ENCODE measurements at regions not wholly inside any gene's neighbourhood (a gene's known extent, or its start where the extent isn't known, plus 50 kb on each side); places are given as distances from the start of the nearest gene placed in this dataset.
"Not testable (repeated sequence)": the region's sequence is repeated elsewhere in the genome, so short reads cannot be mapped to it uniquely, and the experiment has no call there.

DNA sequence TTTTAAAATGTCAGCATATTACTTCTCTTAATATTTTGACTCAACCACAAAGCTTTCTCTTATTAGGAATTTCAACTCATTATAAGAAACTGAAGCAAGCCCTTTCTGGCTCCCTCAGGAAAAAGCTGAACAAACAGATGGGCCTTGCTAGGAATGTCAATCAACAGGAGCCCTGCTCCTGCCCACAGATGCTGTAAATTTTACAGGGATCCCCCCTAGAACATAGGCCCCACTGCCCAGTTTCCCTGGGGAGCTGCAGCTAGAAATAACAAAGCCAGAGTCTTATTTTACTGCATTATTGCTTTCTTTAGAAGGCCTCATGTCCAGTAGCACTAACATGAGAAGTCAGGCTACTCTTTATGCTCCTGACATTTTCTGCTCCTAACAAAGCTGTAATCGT, 103.8 kb downstream of the PCSK1 start:
- no peak for DNase-seq
- no peak for ATAC-seq
- Mint-ChIP-seq H3K4me1 (peaks cover 16% of the 10 kb centered on the region), H3K9me3 (no peaks in the 10 kb centered on the region), H3K27me3 (peaks cover 16% of the 10 kb centered on the region), H3K27ac (no peak overlapping the region), H3K36me3 (ENCODE audit: low read depth) (no peaks in the 10 kb centered on the region), H3K4me3 (no peak overlapping the region)

DNA sequence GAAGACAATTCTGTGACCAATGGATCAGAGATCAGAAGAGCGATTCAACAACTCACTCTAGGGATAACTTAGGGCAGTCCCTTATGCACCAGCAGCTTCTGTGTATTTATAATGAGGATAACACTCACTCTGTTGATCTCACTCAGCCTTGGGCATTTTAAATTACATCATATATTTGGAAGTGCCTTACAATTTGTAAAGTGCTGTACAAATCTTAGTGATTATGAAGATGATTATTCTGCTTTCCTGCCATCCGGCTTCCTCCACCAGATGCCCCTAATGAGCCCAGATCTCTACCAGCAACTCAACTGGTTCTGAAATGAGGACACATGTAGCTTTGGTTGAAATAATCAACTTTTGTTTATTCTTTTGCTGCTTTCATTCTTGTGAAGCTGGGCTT, 105.3 kb downstream of the PCSK1 start:
- Mint-ChIP-seq H3K9me3 (no peaks in the 10 kb centered on the region), H3K4me1 (peaks cover 16% of the 10 kb centered on the region), H3K27me3 (peaks cover 14% of the 10 kb centered on the region), H3K36me3 (ENCODE audit: low read depth) (no peaks in the 10 kb centered on the region), H3K27ac (peak overlapping the region; percentile 9), H3K4me3 (no peak overlapping the region)
- no peak for ATAC-seq
- DNase-seq = no peak

DNA sequence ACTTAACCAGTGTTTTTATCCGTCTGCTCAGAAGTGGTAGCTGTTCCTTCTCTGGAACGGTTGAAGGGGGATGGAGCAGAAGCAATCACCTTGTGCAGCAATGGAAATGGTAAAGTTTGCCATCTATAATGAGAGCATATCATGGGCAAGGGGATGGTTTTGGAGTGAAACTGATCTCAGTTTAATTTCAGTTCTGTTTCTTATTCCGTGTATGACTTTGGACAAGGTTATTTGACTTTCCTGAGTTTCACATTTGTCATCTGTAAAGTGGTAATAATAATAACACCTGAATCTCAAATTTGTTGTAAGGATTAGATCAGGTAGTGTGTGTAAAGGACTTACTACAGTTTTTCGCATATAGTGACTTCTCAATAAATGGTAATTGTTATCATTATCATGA, 106.1 kb downstream of the PCSK1 start:
- Mint-ChIP-seq H3K36me3 (ENCODE audit: low read depth) (no peaks in the 10 kb centered on the region), H3K27me3 (peaks cover 9% of the 10 kb centered on the region), H3K27ac (no peak overlapping the region), H3K4me1 (peaks cover 16% of the 10 kb centered on the region), H3K9me3 (no peaks in the 10 kb centered on the region), H3K4me3 (no peak overlapping the region)
- no peak for DNase-seq
- no peak for ATAC-seq

DNA sequence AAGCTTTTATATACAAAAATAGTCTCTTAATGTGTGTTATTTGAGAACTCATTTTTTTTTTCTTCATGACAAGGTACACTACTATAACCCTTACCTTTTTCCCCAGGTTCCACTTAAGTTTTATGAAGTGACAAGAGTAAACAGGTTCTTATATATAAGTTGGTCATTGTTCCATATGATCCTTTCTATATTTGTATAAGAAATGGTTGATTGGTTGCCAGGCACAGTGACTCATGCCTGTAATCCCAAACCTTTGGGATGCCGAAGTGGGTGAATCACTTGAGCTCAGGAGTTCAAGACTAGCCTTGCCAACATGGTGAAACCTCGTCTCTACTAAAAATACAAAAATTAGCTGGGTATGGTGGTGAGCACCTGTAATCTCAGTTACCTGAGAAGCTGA, 108.3 kb downstream of the PCSK1 start:
- H3K36me3 Mint-ChIP-seq (ENCODE audit: low read depth) = no peaks in the 10 kb centered on the region
- no peak for DNase-seq
- no peaks in the 10 kb centered on the region for H3K9me3 Mint-ChIP-seq
- peaks cover 8% of the 10 kb centered on the region for H3K27me3 Mint-ChIP-seq
- no peak for ATAC-seq
- no peak overlapping the region for H3K27ac Mint-ChIP-seq
- peaks cover 1% of the 10 kb centered on the region for H3K4me1 Mint-ChIP-seq
- H3K4me3 Mint-ChIP-seq = no peak overlapping the region

DNA sequence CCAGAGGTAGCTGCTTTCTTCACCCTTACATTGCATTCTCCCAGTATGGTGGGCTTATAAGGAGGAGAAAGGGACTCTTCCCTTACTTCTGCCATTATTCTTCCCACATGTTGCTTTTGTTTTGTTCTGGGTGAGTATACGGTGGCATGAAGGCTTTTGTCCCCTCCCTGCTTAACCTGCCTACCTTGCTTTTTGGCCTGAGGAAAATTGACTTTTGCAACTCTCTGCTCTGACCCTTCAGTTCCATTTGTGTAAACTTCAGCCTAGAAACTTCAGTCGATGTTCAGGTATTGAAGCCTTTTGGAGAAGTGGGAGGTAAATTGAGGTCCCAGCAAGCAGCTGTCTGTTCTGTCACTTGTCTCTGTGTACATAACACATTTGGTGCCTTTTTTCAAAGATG, 110.2 kb downstream of the PCSK1 start:
- Mint-ChIP-seq H3K27ac (no peak overlapping the region), H3K36me3 (ENCODE audit: low read depth) (no peaks in the 10 kb centered on the region), H3K4me1 (no peaks in the 10 kb centered on the region), H3K4me3 (no peak overlapping the region), H3K27me3 (peaks cover 7% of the 10 kb centered on the region), H3K9me3 (no peaks in the 10 kb centered on the region)
- DNase-seq (no peak), ATAC-seq (no peak)

DNA sequence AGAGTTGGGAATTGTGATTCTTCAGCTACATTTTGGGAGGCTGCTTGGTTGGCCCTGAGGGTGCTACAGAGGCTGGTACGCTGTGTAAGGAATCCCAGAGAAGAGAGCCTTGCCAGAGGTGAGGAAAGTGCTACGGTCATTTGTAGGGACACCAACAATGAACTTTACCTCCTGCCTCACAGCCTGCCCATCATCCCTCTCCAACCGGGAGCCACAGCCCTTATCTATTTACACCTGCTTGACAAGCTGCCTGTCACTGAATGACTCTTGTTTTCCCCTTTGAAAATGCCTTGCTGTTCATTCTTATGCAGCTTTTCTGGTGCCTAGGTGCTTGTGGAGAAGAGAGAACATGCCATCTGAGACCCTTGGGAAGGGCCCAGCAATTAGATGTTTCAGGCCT, 110.8 kb downstream of the PCSK1 start:
- no peak for DNase-seq

DNA sequence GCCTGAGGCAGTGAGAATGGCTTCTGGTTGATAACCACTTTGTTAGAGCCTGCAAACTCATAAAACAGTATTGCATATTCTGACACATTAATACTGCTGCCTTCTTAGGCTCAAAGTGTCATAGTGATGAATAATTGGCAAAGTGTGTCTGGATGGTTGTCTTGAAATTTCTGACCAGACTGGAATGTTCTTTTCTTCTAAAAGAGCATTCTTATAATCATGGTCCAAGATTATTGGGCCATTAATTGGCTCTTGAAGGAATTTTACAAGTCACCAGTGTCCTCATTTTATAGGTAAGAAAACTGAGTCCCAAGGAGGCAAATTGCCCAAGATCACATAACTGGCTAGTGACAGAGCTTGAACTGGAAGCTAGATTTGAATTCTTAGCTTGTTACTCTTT, 111.7 kb downstream of the PCSK1 start:
- Mint-ChIP-seq H3K4me1 (no peaks in the 10 kb centered on the region), H3K27me3 (peaks cover 2% of the 10 kb centered on the region), H3K27ac (no peak overlapping the region), H3K4me3 (no peak overlapping the region), H3K9me3 (no peaks in the 10 kb centered on the region), H3K36me3 (ENCODE audit: low read depth) (no peaks in the 10 kb centered on the region)
- ATAC-seq (no peak), DNase-seq (no peak)

More for the DNA sequence above, 110.8 kb downstream of the PCSK1 start:
- Mint-ChIP-seq H3K27me3 (peaks cover 3% of the 10 kb centered on the region), H3K27ac (no peak overlapping the region), H3K4me3 (no peak overlapping the region), H3K36me3 (ENCODE audit: low read depth) (no peaks in the 10 kb centered on the region), H3K9me3 (no peaks in the 10 kb centered on the region), H3K4me1 (no peaks in the 10 kb centered on the region)
- ATAC-seq = no peak

DNA sequence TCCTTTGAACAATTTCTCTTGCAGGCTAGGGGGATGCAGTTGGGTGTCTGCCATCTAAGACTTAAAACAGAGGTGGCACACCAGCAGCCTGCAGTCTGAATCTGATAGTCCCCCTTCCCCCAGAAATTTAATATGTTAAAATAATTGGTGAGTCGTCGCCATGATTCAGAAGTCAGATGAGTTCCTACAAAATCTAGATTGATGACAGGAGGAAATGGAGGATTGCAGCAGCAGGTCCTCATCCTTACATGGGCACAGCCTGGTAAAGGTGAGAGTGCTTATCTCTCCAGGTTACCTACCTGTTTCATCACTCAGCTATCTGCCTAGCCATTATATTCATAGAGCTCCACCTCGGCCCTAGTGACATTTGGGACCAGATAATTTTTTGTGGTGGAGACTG, 112.3 kb downstream of the PCSK1 start:
- no peak for ATAC-seq
- Mint-ChIP-seq H3K4me1 (no peaks in the 10 kb centered on the region), H3K4me3 (no peak overlapping the region), H3K27ac (no peak overlapping the region), H3K36me3 (ENCODE audit: low read depth) (no peaks in the 10 kb centered on the region), H3K9me3 (no peaks in the 10 kb centered on the region), H3K27me3 (peaks cover 2% of the 10 kb centered on the region)
- no peak for DNase-seq

DNA sequence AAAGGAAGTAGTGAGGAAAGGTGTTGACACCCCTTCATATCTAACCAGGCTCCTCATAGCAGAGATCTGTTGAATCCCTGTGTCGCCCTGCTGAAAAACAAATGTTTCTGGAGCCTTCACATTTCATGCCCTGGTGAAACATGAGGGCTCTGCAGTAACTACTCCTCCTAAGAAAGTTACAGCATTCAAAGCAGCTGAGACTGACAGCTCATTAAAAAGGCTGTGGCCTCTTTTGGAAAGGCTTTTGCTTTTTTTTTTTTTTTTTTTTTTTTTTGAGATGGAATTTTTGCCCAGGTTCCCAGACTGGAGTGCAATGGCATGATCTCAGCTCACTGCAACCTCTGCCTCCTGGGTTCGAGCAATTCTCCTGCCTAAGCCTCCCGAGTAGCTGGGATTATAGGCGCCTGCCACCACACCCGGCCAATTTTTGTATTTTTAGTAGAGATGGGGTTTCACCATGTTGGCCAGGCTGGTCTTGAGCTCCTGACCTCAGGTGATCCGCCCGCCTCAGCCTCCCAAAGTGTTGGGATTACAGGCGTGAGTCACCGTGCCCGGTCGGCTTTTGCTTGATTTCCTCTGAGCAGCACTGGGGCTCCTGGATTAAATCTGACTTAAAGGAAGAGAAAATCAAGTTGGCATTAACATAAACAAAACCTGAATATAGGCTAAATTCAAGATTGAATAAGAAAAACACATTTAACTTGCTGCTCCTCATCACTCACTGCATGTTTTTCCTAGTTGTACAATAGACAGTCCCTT, 112.9 kb downstream of the PCSK1 start:
- not testable (repeated sequence) for ATAC-seq; H3K4me1 Mint-ChIP-seq; H3K27ac Mint-ChIP-seq; H3K9me3 Mint-ChIP-seq; H3K27me3 Mint-ChIP-seq; H3K4me3 Mint-ChIP-seq; H3K36me3 Mint-ChIP-seq (ENCODE audit: low read depth); DNase-seq

DNA sequence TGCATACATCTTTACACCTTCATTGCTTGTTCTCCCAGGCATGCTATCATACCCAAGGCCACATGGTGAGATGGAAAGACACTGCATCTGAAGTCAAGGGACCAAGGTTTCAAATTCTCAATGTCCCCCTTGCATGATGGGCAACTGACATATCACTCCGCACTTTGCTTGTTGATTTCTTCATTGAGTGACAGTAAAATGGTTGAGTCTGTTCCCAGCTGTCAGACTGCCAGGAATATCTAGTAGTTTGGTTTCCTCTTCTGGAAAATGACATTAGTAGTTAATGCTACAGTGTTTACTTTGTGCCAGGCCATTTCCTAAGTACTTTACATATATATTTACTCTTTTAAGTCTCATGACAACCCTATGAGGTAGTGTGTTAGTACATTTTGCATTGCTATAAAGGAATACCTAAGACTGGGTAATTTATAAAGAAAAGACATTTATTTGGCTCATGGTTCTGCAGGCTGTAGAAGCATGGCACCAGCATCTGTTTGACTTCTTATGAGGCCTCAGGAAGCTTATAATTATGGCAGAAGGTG, 114.4 kb downstream of the PCSK1 start:
- no peaks in the 10 kb centered on the region for H3K36me3 Mint-ChIP-seq (ENCODE audit: low read depth)
- no peak for DNase-seq
- peaks cover 11% of the 10 kb centered on the region for H3K27me3 Mint-ChIP-seq
- ATAC-seq = no peak
- no peaks in the 10 kb centered on the region for H3K9me3 Mint-ChIP-seq
- no peaks in the 10 kb centered on the region for H3K4me1 Mint-ChIP-seq
- H3K27ac Mint-ChIP-seq = no peak overlapping the region
- no peak overlapping the region for H3K4me3 Mint-ChIP-seq

DNA sequence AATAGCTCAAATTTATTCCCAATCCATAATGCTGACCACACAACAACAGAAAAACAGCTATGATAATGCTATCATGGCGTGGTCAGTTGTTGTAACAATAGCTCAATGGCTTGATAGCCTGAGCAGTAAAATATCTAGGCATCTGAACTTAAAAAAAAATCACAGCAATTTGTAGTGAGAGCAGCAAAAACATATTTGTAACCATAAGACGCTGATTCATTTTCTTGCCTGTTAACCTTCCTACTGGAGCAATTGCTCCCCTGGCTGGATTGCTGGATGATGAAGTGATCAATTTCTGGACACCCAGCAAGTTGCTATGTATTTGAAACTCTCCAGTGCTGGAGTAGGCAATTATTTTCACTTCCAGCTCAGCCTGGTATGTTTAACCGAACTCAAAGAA, 115.1 kb downstream of the PCSK1 start:
- Mint-ChIP-seq H3K36me3 (ENCODE audit: low read depth) (no peaks in the 10 kb centered on the region), H3K4me1 (no peaks in the 10 kb centered on the region), H3K4me3 (no peak overlapping the region), H3K9me3 (no peaks in the 10 kb centered on the region), H3K27me3 (peaks cover 13% of the 10 kb centered on the region), H3K27ac (no peak overlapping the region)
- DNase-seq (no peak), ATAC-seq (no peak)

DNA sequence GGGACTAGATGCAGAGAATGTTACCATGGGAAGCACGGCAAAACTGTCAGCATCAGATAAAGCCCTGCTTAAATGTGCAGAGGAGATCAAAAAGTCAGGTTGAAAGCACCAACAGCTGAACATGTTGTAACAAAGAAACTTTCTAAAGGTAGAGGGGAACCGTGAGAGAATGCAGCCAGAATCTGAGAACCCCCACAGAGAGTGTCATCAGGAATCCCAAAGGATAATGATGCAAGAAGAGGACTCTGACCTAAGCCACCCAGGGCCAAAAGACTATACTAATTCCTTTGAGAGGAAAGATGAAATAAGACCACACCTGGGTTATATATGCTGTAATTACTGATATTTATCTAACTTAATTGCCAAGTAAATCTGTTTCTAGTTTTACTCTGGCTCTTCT, 116.6 kb downstream of the PCSK1 start:
- H3K9me3 Mint-ChIP-seq = peaks cover 7% of the 10 kb centered on the region
- H3K27ac Mint-ChIP-seq = no peak overlapping the region
- H3K4me1 Mint-ChIP-seq = no peaks in the 10 kb centered on the region
- H3K36me3 Mint-ChIP-seq (ENCODE audit: low read depth) = no peaks in the 10 kb centered on the region
- no peak overlapping the region for H3K4me3 Mint-ChIP-seq
- ATAC-seq = no peak
- H3K27me3 Mint-ChIP-seq = peaks cover 23% of the 10 kb centered on the region
- no peak for DNase-seq

DNA sequence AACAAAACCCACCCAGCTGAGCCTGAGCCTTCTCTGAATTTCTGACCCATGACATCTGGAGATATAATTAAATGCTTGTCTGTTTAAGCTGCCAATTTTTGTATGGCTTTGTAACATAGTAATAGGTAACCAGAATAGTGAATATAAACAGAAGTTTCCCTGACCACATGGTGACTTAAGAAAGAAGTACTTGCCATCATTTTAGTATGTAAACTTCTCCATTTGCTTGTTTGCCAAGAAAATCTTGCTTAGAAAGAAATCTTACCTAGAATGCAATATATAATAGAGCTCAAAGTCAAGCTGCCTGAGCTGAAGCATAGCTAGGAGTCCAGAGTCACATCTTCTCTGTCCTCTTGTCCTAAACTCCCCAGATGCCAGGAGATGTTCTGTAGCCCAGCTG, 117.0 kb downstream of the PCSK1 start:
- H3K9me3 Mint-ChIP-seq = peaks cover 10% of the 10 kb centered on the region
- ATAC-seq (no peak), DNase-seq (no peak)
- no peaks in the 10 kb centered on the region for H3K4me1 Mint-ChIP-seq
- H3K27me3 Mint-ChIP-seq = peaks cover 23% of the 10 kb centered on the region
- H3K4me3 Mint-ChIP-seq = no peak overlapping the region
- H3K27ac Mint-ChIP-seq = no peak overlapping the region
- H3K36me3 Mint-ChIP-seq (ENCODE audit: low read depth) = no peaks in the 10 kb centered on the region

DNA sequence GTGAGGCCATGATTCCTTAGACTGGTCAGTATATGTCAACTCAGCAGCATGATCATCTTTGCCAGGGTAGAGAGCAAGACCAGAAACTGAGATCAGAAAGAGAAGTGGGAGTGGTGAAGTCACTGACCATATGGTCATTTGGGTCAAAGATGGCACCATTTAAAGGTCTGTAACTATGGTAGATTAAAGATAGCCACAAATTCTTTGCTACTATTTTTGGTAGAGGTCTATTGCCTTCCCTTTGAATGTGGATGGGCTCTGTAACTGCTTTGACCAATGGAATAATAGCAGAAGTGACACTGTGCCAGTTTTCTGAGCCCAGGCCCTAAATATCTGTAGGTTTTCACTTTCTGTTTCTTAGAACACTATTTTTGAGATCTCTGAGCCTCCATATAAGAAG, 117.6 kb downstream of the PCSK1 start:
- no peak for DNase-seq
- Mint-ChIP-seq H3K4me1 (no peaks in the 10 kb centered on the region), H3K27ac (no peak overlapping the region), H3K9me3 (peaks cover 13% of the 10 kb centered on the region), H3K36me3 (ENCODE audit: low read depth) (no peaks in the 10 kb centered on the region), H3K4me3 (no peak overlapping the region), H3K27me3 (peaks cover 23% of the 10 kb centered on the region)
- ATAC-seq = no peak

DNA sequence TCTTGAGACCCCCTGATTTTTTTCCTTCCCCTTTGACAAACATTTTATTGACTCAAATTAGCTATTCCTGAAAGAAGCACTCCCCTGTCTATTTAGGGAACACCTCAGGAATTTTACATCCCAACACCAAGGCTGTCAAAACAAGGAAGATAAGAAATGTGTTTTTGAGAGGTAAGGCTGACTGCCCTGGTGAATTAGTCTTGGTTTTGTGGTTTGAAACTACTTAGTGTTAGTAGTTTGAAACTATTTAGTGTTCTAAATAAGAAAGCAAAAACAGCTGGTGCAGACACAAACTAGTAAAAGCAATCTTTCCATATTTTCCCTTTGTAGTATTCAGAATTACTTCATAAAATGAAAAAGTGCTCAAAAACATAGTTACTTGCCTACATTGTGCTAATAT, 120.7 kb downstream of the PCSK1 start:
- ATAC-seq (no peak), DNase-seq (no peak)
- H3K27ac Mint-ChIP-seq = no peak overlapping the region
- H3K27me3 Mint-ChIP-seq = peaks cover 34% of the 10 kb centered on the region
- no peak overlapping the region for H3K4me3 Mint-ChIP-seq
- H3K9me3 Mint-ChIP-seq = peaks cover 19% of the 10 kb centered on the region
- no peaks in the 10 kb centered on the region for H3K4me1 Mint-ChIP-seq
- no peaks in the 10 kb centered on the region for H3K36me3 Mint-ChIP-seq (ENCODE audit: low read depth)

DNA sequence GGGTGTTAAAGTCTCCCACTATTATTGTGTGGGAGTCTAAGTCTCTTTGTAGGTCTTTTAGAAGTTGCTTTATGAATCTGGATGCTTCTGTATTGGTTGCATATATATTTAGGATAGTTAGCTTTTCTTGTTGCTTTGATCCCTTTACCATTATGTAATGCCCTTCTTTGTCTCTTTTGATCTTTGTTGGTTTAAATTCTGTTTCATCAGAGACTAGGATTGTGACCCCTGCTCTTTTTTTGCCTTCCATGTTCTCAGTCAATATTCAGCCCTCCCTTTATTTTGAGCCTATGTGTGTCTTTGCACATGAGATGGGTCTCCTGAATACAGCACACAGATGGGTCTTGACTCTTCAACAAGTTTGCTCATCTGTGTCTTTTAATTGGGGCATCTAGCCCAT, 126.0 kb downstream of the PCSK1 start:
- not testable (repeated sequence) for H3K4me3 Mint-ChIP-seq; H3K36me3 Mint-ChIP-seq (ENCODE audit: low read depth); H3K4me1 Mint-ChIP-seq; ATAC-seq; H3K27ac Mint-ChIP-seq; DNase-seq
- peaks cover 25% of the 10 kb centered on the region for H3K9me3 Mint-ChIP-seq
- H3K27me3 Mint-ChIP-seq = peaks cover 21% of the 10 kb centered on the region
